Calu3 (cell line): ENCODE measurements at regions not wholly inside any gene's neighbourhood (a gene's known extent, or its start where the extent isn't known, plus 50 kb on each side); places are given as distances from the start of the nearest gene placed in this dataset.
"Not testable (repeated sequence)": the region's sequence is repeated elsewhere in the genome, so short reads cannot be mapped to it uniquely, and the experiment has no call there.

Experiments used
- BruUV-seq: library from RNA; stranded (reverse); fragments of 400-500 nt; replicated peaks from 2 replicates; lab custom pipeline; 2021; lab: Mats Ljungman, UMichigan
- CTCF ChIA-PET: fragments of 300-600 bp; sonication (Branson Sonifier 250); formaldehyde crosslinking; loops from one replicate; lab custom pipeline; 2022; ENCODE audit warnings: antibody characterized with exemption; lab: Charles Lee
- DNase-seq: peaks from one replicate; pipeline ENCODE4 v3.0.0; 2022
- H3K27ac Mint-ChIP-seq: one replicate; pipeline ENCODE4 v1.8.0; 2022; ENCODE audit warnings: mixed read lengths; ENCODE audit not compliant: unreplicated experiment
- H3K27me3 Mint-ChIP-seq: one replicate; pipeline ENCODE4 v1.8.0; 2022; ENCODE audit warnings: mixed read lengths; ENCODE audit not compliant: unreplicated experiment
- H3K36me3 Mint-ChIP-seq: one replicate; pipeline ENCODE4 v1.8.0; 2022; ENCODE audit warnings: mild to moderate bottlenecking, moderate library complexity, mixed read lengths; ENCODE audit not compliant: insufficient read depth, unreplicated experiment
- H3K4me1 Mint-ChIP-seq: one replicate; pipeline ENCODE4 v1.8.0; 2022; ENCODE audit warnings: mild to moderate bottlenecking, low read depth, mixed read lengths; ENCODE audit not compliant: unreplicated experiment
- H3K4me3 Mint-ChIP-seq: one replicate; pipeline ENCODE4 v1.8.0; 2022; ENCODE audit warnings: mild to moderate bottlenecking, low read depth, moderate library complexity, mixed read lengths; ENCODE audit not compliant: unreplicated experiment
- H3K9me3 Mint-ChIP-seq: one replicate; pipeline ENCODE4 v1.8.0; 2022; ENCODE audit warnings: low read depth, mixed read lengths; ENCODE audit not compliant: unreplicated experiment
- intact Hi-C: fragments of 100-400 bp; cut with micrococcal nuclease; formaldehyde crosslinking; loops from one replicate; pipeline ENCODE4 v1.10.0; 2022; ENCODE audit not compliant: unreplicated experiment
- TF ChIP-seq, protein P1 (sequence below): fragments of 200-600 bp; IDR thresholded peaks from one replicate; pipeline ENCODE4 v1.8.0; 2022; ENCODE audit warnings: antibody characterized with exemption; ENCODE audit not compliant: unreplicated experiment

DNA sequence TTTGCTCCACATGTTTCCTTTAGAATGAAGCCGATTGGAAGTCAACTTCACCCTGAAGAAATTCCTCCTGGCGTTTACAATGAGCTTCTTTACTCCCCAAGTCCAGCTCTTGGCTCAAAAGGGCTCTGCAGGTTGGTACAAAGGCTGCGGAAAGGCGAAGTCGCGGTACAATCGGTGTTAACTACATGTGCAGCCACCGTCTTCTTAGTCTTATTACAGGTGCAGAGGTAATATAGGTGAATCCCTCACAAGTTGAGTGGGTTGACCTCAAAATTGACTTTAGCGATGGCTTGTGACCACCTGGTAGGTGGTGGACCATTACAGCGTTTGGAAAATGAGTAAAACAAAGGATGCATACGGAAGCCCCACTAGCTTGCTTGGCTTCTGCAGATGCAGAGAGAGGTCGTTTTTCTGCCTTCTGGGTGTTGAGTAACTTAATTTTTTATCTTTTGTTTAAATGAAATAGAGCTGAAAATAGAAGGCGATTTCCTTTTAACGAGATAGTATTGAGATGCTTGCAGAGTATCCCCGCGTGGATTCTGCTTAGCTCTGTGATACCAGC, 98.0 kb downstream of the TRIM27 start:
- intact Hi-C loops: no loop called here
- Mint-ChIP-seq H3K4me1 (no peaks in the 10 kb centered on the region), H3K27me3 (peaks cover 44% of the 10 kb centered on the region), H3K4me3 (no peak overlapping the region), H3K27ac (no peak overlapping the region), H3K36me3 (no peaks in the 10 kb centered on the region), H3K9me3 (no peaks in the 10 kb centered on the region)
- TF ChIP-seq, protein P1, sequence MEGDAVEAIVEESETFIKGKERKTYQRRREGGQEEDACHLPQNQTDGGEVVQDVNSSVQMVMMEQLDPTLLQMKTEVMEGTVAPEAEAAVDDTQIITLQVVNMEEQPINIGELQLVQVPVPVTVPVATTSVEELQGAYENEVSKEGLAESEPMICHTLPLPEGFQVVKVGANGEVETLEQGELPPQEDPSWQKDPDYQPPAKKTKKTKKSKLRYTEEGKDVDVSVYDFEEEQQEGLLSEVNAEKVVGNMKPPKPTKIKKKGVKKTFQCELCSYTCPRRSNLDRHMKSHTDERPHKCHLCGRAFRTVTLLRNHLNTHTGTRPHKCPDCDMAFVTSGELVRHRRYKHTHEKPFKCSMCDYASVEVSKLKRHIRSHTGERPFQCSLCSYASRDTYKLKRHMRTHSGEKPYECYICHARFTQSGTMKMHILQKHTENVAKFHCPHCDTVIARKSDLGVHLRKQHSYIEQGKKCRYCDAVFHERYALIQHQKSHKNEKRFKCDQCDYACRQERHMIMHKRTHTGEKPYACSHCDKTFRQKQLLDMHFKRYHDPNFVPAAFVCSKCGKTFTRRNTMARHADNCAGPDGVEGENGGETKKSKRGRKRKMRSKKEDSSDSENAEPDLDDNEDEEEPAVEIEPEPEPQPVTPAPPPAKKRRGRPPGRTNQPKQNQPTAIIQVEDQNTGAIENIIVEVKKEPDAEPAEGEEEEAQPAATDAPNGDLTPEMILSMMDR: no peak
- no peak for DNase-seq
- CTCF ChIA-PET: no interaction called here
- BruUV-seq: no TSS peak

DNA sequence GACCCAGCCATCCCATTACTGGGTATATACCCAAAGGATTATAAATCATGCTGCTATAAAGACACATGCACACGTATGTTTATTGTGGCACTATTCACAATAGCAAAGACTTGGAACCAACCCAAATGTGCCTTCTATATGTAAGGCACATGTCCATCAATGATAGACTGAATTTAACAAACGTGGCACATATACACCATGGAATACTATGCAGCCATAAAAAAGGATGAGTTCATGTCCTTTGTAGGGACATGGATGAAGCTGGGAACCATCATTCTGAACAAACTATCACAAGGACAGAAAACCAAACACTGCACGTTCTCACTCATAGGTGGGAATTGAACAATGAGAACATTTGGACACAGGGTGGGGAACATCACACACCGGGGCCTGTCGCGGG, 92.1 kb downstream of the TRIM27 start:
- intact Hi-C loops: loop anchor here (10.0 kb wide), 1 partner anchor 393 kb away; no protein-coding TSS in a partner anchor
- peaks cover 37% of the 10 kb centered on the region for H3K27me3 Mint-ChIP-seq
- H3K4me1 Mint-ChIP-seq, H3K4me3 Mint-ChIP-seq, DNase-seq, H3K27ac Mint-ChIP-seq, H3K36me3 Mint-ChIP-seq, CTCF ChIA-PET, H3K9me3 Mint-ChIP-seq, BruUV-seq: not testable (repeated sequence)

DNA sequence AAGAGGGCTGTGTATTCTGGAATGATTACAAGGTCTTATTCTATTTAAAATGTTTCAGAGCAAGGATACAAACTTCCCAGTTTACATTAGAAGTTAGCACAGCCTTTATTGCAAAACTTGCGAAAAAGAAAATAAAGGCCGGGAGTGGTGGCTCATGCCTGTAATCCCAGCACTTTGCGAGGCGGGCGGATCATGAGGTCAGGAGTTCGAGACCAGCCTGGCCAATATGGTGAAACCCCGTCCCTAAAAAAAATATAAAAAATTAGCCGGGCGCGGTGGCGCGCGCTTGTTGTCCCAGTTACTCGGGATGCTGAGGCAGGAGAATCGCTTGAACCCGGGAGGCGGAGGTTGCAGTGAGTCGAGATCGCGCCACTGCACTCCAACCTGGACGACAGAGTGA, 87.1 kb downstream of the TRIM27 start:
- CTCF ChIA-PET: interaction anchor here (0.6 to 3.1 kb wide), 18 partner anchors 12 to 179 kb away, joined by 3 to 58 read pairs (median 8); partner anchors contain the start of gene TRIM27
- not testable (repeated sequence) for H3K4me3 Mint-ChIP-seq, H3K4me1 Mint-ChIP-seq, BruUV-seq, H3K27ac Mint-ChIP-seq, H3K9me3 Mint-ChIP-seq
- peaks cover 28% of the 10 kb centered on the region for H3K36me3 Mint-ChIP-seq
- DNase-seq: peak; percentile 23
- peaks cover 16% of the 10 kb centered on the region for H3K27me3 Mint-ChIP-seq
- intact Hi-C loops: loop anchor here (1.0 to 10.0 kb wide), 3 partner anchors 149 to 388 kb away; no protein-coding TSS in a partner anchor

DNA sequence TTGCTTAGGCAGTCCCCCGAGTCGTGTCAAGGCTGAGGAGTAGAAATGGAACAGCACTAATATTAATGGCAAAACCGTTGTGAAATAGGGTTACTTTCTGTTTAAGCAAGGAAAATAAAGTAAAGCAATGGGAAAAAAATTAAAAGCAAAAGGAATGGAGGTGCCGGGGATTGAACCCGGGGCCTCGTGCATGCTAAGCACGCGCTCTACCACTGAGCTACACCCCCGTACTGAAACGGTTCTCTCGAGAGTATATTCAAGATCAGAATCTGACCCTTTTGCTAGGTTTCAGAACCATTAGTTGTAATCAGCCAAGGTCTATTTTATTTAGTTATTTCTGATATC, 85.5 kb downstream of the TRIM27 start:
- Mint-ChIP-seq H3K4me3 (peak overlapping the region; percentile 99), H3K36me3 (peaks cover 28% of the 10 kb centered on the region), H3K9me3 (no peaks in the 10 kb centered on the region), H3K4me1 (peaks cover 9% of the 10 kb centered on the region), H3K27ac (peak overlapping the region; percentile 98), H3K27me3 (peaks cover 13% of the 10 kb centered on the region)
- intact Hi-C loops: loop anchor here (2.0 to 10.0 kb wide), 4 partner anchors 59 to 387 kb away; no protein-coding TSS in a partner anchor
- CTCF ChIA-PET: interaction anchor here (0.9 to 3.1 kb wide), 19 partner anchors 11 to 177 kb away, joined by 3 to 58 read pairs (median 9); partner anchors contain the start of gene TRIM27
- TF ChIP-seq, protein P1: no peak
- BruUV-seq: no TSS peak
- peak; percentile 79 for DNase-seq

- no TSS peak for BruUV-seq
- Mint-ChIP-seq H3K9me3 (no peaks in the 10 kb centered on the region), H3K4me3 (peak overlapping the region; percentile 99), H3K27ac (peak overlapping the region; percentile 98), H3K36me3 (peaks cover 28% of the 10 kb centered on the region), H3K4me1 (peaks cover 9% of the 10 kb centered on the region), H3K27me3 (peaks cover 7% of the 10 kb centered on the region)
- TF ChIP-seq, protein P1: peak; percentile 84
- peak; percentile 96 for DNase-seq
- intact Hi-C loops: loop anchor here (1.0 to 10.0 kb wide), 5 partner anchors 58 to 386 kb away; no protein-coding TSS in a partner anchor
- CTCF ChIA-PET: interaction anchor here (0.7 to 3.1 kb wide), 16 partner anchors 10 to 363 kb away, joined by 3 to 58 read pairs (median 9); partner anchors contain the start of gene TRIM27
Observed at GRCh38 chr6:28838634-28839442, 84.9 kb downstream of the TRIM27 start.
